Glomerular visceral epithelial cell (primary cell): ENCODE measurements at regions not wholly inside any gene's neighbourhood (a gene's known extent, or its start where the extent isn't known, plus 50 kb on each side); places are given as distances from the start of the nearest gene placed in this dataset.
"Not testable (repeated sequence)": the region's sequence is repeated elsewhere in the genome, so short reads cannot be mapped to it uniquely, and the experiment has no call there.

Source experiments
- DNase-seq: peaks from one replicate; pipeline ENCODE4 v3.0.0-alpha.2; 2016; ENCODE audit errors: extremely low spot score

DNA sequence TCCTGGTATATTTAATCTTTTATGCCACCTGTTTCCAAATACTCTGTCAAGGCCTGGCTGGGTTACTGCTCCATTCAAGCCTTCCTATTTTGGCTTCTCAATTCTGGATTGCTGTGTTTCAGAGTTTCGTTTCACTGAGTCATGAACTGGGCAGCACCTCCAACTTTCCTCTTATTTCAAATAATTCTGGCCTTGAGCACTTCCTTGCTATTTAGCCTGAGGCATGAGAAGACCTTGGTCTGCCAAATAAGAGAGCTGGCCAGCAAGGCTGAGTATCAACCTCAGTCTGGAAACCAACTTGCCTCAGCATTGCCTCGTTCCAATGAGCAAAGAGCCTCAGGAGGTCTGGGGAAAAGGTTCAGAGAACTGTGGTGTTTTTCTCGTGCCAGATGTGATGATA, 66.6 kb downstream of the TNFAIP3 start:
- no peak for DNase-seq

DNA sequence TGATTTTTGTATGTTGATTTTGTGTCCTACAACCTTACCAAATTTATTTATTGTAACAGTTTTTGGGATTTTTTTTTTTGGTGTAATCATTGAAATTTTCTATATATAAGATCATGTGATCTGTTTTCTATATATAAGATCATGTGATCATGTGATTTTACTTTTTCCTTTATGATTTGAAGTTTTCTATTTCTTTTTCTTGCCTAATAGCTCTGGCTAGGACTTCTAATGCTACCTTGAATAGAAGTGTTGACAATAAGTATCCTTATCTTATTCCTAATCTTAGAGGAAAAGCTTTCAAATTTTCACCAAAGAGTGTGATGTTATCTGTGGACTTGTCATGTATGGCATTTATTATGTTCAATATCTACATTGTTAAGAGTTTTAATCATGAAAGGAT, 69.7 kb downstream of the TNFAIP3 start:
- no peak for DNase-seq

DNA sequence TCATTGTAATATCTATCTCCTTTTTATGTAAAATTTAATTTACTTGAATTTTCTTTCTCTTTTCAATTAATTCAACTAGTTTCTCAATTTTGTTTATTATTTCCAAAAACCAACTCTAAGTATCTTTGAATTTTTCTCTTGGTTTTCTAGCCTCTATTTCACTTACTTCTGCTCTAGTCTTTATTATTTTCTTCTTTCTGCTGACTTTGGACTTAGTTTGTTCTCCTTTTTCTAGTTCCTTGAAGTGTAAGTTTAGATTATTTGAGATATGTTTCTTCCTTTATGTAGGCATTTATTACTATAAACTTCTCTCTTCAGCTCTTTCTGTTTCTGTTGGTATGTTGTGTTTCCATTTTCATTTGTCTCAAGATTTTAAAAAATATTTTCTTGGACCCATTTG, 70.8 kb downstream of the TNFAIP3 start:
- no peak for DNase-seq

DNA sequence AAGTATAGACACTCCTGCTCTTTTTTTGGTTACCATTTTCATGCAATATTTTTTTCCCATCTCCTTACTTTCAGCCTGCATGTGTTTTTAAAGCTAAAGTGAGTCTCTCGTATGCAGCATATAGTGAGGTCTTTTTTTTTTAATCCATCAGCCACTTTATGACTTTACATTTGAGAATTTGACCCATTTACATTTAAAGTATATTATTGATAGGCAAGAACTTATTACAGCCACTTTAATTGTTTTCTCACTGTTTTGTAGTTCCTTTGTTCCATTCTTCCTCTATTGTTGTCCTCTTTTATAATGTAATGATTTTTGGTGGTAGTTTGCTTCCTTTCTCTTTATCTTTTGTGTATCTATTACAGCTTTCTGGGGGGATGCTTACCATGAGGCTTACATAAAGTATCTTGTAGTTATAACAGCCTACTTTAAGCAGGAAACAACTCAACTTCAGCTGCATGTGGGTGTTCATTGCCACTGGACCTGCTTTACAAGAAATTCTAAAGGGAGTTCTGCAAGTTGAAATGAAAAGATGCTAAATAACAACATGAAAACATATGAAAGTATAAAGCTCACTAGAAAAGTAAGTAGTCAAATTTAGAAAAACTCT, 71.8 kb downstream of the TNFAIP3 start:
- DNase-seq, result no peak

DNA sequence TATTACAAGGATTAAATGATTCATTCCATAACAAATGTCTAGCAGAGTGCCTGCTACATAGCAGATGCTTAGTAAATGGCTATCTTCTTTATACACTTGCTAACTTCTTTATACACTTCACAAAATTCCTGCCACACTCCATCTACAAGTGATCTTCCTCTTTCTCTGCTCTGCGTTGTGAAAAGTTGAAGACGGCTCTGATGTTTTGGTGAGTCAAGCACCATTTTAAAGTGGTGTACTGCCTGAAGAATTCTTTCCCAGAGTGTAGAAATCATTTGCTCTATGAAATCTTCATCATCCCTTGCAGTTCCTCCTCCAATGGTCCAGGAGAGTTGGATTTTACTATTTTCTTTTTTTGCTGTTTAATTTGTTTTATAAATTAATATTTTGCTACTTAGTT, 74.9 kb downstream of the TNFAIP3 start:
- DNase-seq, result no peak

DNA sequence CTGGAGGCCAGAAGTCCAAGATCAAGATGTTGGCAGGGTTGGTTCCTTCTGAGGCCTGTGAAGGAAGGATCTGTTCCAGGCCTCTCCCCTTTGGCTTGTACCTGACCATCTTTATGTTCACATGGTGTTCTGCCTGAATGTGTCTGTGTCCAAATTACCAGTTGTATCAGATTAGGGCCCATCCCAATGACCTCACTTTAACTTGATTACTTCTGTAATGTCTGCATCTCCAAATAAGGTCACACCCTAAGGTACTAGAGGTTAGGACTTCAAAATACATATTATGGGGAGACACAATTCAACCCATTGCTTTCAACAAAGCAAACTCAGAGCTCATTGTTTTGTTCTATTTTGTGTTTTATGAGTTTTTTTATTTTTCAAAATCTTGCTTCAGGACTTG, 75.7 kb downstream of the TNFAIP3 start:
- DNase-seq, result no peak

DNA sequence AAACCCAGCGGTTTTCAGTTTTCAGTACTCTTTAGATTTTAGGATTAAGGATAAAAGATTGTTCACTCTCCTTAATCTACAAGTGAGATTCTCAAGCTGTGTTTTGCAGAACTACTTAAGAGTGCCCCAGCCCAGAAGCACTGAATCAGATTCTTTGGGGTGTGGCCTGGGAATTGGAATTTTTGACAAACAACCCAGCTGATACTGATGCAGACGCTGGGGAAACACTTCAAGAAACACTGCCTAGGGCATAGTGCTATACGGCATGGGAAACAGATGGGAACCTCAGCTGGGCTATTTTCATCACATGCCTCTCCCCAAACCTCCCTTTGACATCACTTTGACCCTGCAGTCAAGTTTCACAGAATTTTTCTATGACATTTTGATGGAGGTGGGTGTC, 77.3 kb downstream of the TNFAIP3 start:
- not testable (repeated sequence) for DNase-seq

DNA sequence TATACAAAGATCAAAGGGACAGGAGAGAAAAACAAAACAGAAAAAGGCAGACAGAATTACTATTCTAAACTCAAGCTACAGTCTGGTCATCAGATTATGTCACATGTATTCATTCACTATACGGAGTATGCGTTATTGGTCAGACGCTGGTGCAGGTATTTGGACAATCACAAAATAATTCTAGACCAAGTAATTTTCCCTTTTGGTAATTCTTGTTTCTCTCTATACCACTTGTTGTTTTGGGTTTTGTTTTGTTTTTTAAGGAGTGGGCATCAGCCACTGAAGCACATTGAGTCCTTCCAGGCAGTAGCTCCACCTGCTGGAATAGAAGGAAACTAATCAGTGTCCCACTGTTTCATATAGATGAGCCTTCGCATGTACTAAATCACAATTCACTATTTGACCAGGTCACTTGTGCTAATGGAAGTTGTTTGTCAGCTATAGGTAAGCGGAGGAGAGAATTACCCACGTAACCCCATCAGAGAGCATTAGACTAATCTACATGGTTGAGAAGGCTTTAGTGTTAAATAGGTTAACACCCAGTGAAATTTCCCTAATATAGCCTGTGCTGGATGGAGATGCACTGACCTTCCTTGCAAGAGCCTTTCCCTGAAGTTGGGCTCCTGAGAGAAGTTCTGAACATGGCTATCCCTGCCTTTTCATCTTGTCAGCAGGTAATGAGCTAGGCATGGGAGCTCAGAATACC, 77.9 kb downstream of the TNFAIP3 start:
- peak; percentile 48 for DNase-seq

DNA sequence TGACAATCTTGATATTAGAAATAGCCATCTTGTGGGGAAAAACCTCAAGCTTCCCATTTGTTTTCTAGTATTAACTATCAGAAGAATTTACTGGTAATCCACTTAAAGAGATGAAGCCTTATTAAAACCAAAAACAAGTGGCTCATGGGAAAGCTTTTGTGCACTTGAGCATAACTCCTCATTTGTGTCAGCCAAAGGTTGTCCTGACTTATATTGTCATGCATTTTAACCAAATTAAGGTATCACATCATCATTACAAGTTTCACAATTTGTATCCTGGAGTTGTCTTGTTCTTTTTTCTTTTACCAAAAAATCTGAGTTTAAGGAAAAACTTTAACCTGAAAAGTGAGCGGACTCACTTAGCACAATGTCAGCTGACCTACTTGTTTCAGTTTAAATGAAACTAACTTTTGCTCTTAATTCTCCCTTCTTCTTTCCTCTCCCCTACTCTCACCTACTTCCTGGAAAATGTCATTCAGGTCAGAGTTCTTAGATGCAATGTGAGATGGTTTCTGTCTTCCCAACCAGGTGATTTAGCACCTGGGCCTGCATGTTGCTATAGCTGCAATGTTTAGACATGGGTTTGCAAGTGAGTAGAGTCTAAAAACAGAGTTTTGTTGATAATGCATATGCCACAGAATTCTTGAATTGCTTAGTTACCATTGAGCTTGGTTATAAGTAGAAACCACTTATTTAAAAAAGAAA, 82.8 kb downstream of the TNFAIP3 start:
- no peak for DNase-seq

DNA sequence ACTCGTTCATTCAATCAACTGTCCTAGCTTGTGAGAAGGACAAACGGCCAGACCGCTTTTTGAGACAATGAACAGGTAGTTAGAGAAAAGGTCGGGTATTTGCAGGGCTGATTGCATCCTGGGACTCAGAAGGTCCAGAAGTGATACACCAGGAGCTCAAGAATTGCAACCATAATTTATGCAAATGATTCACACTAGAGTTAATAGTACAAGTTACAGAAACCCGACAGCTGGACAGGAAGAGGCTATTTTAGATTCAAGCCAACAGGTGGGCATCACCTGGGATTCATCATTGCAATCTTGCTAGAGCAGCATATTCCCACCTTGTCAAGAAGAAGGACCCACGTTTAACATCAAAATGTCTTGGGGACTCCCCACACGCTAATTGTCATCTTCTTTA, 83.5 kb downstream of the TNFAIP3 start:
- DNase-seq, result no peak

DNA sequence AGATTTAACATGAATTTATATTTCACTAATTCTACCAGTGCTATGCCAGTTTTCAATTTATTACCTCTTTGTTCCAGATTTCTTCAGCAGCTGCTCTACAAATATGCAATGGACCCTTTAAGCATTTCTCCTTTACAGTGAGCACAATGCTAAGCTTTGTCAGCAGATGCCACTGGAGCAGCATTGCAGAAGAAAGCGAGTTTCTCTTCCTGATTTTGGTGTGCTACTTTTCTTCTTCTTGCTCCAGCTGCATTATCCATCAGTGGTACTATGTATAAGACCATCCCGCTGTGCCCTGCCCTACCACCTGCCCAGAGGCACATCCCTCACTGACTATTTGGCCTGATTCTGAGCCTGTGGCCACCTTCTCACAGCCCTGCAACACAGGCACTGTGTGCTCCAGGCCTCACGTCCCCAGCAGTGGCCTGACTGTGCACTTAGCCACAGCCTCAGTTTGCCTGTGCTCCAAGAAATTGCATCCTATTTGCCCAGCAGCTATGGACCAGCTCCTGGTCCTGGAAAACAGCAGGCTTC, 84.1 kb downstream of the TNFAIP3 start:
- no peak for DNase-seq

DNA sequence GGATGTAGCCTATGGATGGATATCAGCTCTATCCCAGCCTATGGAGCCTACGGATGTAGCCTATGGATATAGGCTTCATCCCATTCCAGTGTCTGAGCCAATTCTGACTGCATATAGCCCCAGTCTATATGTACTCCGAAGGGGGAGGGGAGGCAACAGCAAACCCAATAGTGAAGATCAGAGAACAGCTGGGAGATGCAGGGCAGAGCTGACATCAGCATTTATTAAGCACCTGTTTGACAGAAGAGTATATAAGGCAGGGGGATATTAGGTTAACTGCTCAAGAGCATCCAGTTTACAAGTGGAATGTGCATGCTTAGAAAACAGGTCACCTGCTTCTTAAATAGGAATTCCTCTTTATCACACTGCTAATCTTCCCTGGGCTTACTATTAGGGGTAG, 85.2 kb downstream of the TNFAIP3 start:
- DNase-seq, result no peak

DNA sequence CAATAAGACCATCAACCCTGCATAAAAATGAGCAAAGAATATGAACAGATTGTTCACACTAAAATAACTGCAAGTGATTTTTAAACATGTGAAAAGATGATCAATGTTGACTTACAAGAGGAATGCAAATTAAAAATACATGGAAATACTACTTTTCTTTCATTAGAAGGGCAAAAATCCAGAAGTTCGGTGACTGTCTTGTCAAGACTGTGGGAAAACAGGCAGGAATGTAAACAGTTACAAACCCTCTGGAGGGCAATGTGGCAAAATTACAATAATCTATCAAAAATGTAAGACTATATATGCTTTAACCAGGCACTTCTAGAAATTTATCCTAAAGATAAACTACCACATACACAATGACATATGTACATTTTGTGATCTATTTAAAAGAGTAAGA, 86.7 kb downstream of the TNFAIP3 start:
- no peak for DNase-seq

DNA sequence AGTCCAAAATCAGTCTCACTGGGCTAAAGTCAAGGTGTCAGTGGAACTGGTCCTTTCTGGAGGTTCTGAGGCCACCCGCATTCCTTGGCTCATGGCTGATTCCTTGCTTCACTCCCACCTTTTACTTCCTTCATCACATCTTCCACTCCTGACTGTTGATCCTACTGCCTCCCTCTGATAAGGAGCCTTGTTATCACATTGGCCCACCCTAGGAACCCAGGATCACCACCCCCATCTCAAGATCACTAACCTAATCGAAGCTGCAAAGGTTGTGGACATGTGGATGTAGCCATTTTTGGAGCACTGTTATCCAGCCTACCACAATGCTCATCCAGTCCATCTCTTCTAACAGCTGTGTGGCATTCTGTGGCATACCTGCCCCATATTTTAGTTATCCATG, 87.2 kb downstream of the TNFAIP3 start:
- DNase-seq, result no peak

DNA sequence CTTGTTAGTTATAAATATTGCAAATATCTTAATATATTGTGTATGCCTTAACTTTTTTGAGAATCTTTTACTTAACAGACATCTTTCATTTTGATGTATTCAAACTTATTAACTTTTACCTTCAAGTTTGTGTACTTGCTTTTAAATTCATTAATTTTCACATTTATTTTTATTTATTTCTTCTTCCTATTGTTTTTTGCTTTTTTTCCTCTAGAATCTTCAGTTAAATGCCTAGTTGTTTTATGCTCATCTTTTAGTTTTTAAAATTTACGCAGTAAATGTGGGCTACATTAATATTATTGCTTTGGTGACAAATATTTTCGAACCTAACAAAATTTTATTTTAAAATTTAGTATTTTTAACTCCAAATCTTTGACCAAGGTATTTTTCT, 89.0 kb downstream of the TNFAIP3 start:
- DNase-seq, result no peak

DNA sequence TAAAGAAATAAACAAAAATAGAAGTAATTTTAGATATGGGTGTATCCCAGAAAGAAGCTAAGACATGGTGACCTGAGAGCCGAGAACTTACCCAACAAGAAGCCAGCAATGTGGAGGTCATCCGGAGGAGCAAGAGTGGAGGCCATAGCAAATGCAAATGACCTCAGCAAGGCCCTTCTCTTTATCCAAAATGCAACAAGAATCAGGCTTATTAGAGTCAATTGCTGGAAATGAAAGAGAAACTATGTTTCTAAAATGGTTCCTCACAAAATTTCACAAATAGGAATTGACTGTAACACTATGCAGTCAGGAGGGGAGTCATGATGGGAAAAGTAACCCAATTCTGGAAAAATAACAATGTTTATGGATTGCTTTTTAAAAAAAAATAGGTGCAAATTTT, 90.4 kb downstream of the TNFAIP3 start:
- no peak for DNase-seq

DNA sequence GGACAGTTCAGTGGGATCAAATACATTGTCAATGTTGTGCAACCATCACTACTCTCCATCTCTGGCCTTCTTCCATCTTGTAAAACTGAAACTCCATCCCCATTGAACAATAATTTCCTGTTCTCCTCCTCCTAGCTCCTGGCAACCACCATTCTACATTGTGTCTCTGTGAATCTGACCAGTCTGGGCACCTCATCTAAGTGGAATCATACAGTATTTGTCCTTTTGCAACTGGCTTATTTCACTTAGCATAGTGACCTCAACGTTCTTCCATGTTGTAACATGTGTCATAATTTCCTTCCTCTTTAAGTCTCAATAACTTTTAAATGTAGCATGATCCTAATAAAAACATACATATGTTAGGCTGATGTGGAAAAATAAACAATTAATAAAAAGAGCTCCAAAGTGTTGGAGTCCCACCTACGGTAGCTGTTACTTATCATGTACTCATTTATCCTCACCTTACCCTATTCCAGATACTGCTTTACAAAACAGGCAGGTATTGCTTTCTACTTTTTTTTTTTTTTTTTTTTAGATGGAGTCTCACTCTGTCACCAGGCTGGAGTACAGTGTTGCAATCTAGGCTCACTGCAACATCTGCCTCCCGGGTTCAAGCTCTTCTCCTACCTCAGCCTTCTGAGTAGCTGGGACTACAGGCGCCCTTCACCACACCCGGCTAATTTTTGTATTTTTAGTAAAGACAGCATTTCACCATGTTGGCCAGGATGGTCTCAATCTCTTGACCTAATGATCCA, 91.9 kb downstream of the TNFAIP3 start:
- no peak for DNase-seq

DNA sequence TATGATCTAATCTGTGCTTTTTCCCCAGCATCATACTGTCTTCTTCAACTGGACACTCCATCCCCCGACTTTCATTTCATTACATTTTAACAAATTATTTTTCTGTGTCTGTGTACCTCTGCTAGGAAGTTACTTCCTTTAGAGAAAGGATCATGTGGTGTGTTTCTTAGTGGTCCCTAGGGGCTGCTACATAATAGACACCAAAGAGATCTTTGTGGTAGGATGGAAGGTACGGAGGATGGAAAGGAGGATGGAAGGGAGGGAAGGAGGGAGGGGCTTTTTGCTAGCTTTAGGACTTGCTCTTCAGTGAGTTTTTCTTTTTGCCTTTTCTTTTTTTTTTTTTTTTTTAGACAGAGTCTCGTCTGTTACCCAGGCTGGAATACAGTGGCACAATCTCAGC, 95.7 kb downstream of the TNFAIP3 start:
- DNase-seq, result no peak

DNA sequence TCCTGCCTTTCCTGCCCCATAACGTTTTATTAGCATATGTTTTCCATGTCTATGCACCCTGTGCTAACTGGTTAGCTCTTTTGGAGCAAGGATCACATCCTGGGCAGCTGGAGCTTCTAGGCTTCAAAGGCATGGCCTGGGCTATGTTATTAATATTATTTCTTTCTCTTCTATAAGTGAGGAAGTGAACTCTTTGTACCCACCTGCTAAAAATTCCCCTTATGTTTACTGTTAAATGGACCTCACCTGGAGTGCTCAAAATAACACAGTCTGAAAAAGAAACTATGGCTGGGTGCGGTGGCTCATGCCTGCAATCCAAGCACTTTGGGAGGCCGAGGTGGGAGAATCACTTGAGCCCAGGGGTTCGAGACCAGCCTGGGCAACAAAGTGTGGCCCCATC, 97.8 kb downstream of the TNFAIP3 start:
- DNase-seq, result no peak

DNA sequence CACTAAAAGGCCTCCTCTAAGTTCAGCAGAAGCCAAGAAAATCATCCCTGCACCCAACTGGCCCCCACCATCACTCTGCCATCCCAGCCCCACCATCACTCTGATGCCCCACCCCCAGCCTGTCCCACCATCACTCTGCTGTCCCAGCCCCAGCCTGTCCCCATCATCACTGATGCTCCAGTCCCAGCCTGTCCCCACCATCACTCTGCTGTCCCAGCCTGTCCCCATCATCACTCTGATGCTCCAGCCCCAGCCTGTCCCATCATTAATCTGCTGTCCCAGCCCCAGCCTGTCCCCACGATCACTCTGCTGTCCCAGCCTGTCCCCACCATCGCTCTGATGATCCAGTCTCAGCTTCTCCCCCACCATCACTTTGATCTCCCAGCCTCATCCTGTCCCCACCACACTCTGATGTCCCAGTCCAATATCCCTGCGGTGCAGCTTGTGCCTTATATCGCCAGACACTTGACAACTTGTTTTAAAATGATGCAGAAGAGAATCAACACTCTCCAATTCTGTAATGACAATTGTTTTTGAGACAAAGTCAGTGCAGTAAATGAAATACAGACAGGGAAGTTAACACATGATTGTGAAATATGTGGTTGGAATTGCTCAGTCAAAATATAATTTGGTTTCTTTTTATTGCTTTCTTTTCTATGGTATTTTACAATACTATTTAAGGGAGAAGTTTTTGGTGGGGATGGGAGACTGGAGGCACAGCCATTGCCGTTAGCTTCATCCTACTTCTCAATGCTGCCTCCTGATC, 100.8 kb downstream of the TNFAIP3 start:
- DNase-seq, result no peak

DNA sequence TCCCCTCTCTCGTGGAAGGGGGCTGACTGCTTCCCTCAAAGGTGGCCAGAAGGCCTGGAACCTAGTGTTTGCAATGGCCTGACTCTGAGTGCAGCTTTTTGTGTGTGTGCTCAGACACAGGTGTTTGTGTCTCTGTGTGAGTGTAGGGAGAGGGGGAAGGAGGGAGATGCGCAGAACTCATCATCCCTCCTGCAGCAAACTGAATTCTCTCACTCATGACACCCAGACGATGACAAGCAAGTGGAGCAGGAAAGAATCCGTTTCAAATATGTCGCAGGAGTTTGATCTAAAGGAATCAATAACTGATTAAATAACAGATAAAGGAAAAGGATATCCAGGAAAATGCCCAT, 101.4 kb downstream of the TNFAIP3 start:
- DNase-seq, result no peak

DNA sequence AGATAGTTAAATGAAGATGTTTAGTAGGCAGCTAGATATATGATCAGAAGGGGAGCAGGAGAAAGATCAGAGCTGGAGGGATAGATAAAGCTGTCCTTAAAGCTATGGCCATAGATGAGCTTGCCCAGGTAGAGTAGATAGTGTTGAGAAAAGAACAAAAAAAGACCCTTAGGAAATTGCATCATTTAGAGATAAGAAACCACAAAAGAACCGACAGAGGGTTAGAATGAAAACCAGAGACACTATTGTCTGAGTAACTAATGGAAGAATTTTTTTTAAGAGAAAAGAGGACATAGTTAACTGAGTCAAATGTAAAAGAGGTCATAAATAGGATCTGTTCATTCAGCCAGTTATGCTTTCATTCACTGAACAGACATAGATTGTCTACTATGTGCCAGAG, 101.8 kb downstream of the TNFAIP3 start:
- no peak for DNase-seq
